NCI-H1694 (cell line): ENCODE measurements at regions not wholly inside any gene's neighbourhood (a gene's known extent, or its start where the extent isn't known, plus 50 kb on each side); places are given as distances from the start of the nearest gene placed in this dataset.

Experiments used
- DNase-seq: peaks from one replicate; lab custom pipeline; 2025; lab: John Stamatoyannopoulos, UW

DNA sequence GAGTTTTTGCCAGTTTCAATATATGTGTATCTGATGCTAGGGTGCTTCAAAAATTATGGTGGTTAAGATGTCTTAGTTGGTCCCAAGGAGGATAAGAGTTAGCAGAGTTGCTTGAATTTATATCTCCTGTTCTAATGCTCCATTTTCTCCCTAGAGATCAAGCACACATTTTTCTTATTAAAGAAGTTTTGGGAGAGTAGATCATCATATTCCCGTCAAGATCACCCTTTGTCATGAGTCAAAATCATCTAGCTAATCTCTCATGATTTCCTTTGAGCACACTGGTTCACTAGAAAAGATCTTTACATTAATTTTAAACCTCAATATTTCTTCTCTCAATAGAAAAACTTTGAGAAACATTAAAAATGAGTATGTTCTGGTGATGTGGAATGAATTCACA, 429.9 kb upstream of the SEMA3A start:
- no peak for DNase-seq

DNA sequence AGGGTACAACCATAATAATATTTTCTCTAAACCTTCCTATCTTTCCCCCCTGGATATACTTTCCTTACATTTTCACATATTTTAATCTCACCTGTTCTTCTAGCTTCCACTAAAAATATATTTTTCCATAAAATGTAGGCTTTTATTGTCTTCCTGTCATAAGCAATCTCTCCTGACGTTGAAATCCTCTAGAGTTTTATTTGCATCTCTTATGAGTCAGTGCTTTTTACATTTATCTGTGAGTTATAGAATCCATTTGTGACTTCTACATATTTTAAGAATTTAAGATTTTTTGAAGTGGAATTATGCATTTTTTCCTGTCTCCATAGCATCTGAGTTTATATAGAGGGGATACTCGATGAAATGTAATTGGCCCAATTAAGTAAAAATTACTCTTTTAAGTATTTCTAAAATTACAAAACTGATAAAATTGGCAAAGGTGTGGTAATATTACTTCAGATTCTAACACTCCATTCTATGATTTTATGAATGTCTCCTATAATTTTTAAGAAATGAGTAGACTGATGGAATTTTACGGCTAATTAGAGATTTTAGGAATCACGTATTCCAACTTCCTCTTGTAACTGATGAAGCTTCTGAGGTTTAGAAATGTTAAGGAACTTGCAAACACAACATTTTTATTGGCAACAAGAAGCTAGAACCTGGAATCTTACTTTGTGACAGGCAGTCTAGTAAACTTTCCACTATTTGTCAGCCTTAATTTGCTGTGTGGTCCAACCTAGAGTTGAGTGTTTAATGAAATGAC, 422.9 kb upstream of the SEMA3A start:
- DNase-seq = no peak

DNA sequence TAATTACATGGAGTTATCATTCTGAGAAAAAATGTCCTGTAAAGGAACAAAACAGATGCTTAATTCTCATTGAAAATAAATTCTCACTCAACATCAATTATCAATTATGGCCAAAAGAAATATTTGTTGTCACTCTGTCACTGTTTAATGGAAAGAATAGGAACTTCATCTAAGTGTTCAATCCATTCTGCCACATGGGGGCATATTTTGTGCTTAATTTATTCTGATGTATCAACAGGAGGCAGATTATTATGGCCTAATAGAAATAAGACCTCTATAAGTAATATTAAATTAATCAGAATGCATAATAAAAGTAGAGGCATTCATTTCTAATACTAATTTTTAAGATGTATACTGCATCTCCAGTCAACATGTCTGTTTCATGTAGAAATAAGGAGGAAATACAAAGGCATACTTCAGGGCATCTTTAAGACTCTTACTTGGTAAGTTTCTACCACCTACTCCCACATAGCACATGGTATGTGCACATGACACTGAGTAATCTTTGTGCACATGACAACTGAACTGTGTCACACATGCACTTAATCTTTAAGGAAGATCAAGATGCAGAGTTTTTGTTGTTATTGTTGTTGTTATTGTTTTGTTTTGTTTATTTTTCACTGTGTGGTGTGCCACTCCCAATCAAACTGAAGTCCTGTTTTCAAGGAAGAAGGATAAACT, 420.4 kb upstream of the SEMA3A start:
- no peak for DNase-seq

DNA sequence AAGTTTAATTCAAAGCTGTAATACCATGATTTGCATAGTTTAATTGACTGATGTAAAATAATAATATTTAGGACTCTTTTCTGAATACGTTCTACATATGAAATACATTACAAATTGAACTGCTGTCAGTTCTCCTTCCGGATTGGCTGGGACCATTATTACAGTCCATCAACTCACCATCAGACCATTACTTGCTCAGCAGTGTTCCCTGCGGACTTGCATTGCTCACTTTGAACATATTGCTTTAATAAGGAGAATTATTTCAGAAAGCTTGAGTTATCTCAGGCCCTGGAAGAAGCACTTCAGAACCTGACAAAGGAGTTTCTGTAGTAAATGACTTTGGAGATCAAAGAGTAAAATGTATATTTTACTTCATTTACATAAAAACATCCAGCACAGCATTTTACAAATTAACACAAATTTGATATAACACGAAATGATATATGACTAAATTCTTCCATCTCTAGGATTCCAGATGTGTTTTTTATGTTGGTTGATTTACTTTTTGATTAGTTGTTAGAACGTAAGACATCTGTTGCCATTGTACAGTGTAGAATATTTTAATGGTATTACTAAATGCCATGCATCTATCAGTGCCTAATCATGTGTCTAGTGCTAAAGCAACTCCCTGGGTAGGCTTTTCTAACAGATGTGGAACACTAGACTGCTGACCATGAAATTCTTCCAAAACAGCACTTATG, 418.5 kb upstream of the SEMA3A start:
- no peak for DNase-seq

DNA sequence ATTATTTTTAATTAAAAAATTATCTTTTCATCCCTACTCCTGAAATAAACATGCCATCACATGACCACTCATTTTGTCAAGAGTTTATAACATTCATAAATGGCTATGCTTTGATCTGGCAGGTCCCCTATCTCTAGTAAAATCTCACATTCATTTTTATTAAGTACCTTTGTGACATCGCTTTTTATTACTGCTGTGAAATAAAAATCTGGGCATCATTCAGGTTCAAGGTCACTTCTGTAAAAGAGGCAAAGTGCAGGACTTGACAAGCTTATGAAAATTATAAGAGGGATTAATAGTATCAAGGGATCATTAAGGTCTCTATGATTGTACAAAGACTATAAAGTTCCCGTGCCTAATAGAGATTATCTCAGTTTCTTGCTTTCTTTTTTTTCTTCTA, 416.8 kb upstream of the SEMA3A start:
- no peak for DNase-seq

DNA sequence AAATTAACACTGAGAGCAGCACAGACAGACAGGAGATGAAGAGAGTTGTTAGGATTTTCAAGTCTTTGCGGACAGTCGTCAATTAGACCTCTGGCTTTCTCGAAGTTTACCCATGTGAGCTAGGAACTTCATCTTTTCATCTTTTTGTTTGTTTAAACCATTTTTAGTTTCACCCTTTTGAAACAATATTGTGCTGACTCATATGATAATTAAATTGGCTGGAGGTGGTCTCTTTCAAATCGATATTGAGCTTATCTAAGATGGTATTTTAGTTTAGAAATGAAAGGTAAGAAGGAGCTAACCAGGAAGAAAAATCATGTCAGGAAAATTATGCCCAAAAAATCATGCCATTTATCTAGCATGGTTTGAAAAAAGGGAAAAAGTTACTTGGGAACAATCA, 415.8 kb upstream of the SEMA3A start:
- DNase-seq = no peak

DNA sequence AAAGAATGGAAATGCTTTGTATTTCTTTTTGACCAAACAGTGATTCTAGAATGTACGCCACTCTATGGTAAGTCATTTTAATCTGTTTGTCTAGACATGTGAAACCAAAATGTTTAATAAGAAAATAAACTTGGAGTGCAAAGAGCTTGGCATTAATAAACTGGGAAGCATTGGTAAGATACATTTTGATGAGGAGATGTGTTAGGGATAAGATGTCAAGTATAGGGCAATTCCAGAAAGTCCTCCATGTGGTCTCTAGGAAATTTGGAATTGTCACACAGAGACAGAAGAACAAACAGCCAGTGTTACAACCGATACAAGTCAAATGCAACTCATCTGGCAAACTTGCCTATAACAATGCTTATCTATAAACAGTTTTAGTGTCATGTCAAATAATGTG, 410.7 kb upstream of the SEMA3A start:
- DNase-seq = no peak

DNA sequence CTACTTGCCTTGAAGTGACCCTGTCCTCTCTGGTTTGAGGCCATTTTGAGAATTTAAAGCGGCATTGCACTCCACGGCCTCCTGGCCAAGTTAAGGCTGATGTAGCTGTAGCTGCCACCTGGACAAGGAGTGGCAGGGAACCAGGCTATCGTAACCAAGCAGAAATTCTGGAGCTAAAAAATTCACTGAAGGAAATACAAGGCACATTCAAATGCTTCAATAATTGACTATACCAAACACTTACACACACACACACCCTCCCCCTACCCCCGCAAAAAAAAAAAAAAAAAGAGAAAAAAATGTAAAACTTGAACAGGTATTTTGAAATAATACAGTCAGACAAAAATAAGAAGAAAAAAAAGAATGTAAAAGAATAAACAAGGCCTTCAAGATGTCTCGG, 409.0 kb upstream of the SEMA3A start:
- DNase-seq = no peak

DNA sequence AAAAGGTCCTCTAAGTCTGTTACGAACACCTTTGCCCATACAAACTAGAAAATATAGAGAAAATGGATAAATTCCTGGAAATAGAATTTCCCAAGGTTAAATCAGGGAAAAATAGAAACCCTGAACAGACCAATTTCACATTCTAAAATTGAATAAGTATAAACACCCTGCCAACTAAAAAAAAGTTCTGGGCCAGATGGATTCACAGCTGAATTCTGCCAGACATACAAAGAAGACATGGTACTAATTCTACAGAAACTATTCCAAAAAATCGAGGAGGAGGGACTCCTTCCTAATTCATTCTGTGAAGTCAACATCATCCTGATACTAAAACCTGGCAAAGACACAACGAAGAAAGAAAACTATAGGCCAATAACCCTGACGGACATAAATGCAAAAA, 400.4 kb upstream of the SEMA3A start:
- DNase-seq = no peak

DNA sequence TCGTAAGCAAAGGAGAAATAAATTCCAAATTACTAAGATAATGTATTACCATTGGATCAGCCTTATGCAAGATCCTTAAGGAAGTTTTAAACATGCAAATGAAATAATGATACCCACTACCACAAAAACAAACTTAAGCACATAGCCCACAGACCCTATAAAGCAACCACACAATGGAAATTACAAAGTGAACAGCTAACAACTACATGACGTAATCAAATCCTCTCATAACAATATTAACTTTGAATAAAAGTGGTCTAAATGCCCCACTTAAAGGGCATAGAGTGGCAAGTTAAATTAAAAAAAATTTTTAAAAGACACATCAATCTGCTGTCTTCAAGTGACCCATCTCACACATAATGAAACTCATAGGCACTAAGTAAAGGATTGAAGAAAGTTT, 397.3 kb upstream of the SEMA3A start:
- DNase-seq = no peak

DNA sequence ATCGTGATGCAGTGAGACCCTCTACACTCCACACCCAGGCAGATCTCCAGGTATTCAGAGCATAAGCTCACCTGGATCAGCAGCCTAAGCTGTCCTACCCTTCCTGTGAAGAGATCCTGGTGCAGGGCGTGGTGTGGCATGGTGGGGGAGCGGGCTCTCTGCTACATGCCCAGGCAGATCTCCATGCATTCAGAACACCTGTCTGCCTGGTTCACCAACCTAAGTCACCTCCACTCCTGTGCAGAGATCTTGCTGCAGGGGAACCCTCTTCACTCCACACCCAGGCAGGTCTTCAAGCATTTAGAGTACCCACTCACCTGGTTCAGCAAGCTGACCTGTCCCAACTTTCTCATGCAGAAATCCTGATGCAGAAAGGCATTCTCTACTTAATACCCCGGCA, 394.4 kb upstream of the SEMA3A start:
- DNase-seq = no peak

DNA sequence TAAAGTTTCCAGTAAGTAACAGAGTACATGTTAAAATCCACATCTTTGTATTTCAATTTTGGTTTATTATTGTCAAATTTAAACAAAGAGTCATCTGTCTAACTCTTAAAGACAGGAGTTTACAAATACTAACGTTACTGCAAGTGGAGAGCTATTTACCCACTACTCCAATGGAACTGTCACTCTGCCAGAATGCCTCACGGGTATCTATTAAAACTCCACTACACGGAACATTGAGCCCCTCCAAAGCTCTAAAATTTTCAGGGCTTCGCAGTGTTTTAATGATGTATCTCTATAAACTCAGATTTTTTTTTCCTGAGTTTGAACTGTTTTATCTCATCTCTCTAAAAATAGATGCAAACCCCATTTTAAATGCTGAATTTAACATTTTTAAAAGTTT, 388.7 kb upstream of the SEMA3A start:
- no peak for DNase-seq

DNA sequence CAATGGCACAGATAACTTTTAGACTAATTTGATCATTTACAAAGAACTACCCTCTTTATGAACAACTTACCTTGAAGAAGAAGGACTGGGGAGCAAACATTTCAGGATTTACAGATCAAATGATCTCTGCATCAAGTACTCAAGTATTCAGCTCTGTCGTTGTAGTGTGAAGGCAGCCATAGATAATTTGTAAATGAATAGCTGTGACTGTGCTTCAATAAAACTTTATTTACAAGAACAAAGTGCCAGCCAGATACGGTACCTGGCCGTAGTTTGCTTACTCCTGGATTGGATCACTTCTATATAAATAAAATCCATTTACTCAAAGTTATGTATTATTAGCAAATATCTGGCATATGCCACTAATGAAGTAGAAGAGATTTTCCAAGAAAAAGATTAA, 388.2 kb upstream of the SEMA3A start:
- DNase-seq = no peak

DNA sequence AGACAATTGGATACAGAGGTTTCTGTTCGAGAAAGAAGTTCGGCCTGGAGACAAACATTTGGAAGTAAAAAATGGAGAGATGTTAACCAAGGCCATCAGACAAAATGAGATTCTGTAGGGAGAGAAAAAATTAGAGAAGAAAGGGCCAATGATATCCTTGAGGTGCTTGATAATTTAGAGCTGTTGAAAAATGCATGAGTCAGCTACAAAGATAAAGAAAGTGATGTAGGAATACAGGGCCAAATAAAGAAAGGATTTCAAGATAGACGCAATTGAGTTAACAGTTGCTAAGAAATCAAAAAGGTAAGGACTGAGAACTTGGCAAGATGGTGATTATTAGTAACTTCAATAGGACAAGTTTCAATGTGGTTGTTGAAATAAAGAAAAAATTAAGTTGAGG, 384.2 kb upstream of the SEMA3A start:
- no peak for DNase-seq

DNA sequence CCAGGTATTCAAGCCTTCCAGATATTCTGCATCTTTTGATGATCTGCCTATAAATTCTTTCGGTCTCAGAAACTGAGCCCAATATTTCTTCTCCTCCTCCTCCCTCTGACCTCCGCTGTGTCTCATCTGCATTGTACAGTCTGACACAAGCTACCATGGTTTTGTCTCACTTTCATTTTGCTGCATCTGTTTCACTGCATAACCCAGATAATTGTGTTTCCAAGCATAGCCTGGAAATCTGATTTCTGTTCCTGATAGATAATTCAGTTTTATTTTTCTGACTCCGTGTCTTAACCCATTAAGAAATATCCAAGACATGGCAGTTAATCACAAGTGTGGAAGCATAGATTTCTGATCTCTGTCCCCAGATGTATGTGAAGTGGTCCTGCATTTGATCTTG, 374.2 kb upstream of the SEMA3A start:
- DNase-seq = no peak

DNA sequence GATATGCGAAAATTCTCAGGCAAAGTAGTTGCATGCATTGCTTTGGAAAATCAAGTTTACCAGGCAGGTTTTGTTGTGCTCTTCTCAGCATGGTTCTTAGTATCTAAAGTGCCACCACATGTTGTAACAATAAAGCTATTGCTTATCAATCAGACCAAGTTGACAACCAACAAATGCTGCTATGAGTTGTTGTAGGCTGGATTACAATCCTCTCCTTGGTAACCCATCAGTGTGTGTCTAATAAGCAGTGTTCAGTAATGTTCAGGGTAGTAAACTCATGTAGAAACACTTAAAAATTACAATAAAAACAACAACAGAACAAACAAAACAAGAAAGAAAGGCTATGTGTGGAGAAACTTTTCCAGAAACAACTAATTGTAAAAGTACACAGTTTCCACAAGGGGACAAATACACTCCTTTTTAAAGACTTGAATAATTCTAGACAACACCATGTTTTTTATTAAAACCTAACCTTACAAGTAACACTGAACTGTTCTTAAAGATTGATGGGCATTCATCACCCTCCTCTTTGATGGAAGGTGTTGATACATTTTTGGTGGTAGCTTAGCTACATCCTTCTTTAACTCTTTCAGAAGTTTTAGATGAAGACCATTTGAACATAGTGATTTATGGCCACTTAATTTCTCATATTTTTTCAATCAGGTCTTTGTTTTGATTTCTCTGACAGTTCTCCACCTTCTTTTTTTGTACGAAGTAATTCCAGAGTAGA, 370.9 kb upstream of the SEMA3A start:
- DNase-seq = no peak

DNA sequence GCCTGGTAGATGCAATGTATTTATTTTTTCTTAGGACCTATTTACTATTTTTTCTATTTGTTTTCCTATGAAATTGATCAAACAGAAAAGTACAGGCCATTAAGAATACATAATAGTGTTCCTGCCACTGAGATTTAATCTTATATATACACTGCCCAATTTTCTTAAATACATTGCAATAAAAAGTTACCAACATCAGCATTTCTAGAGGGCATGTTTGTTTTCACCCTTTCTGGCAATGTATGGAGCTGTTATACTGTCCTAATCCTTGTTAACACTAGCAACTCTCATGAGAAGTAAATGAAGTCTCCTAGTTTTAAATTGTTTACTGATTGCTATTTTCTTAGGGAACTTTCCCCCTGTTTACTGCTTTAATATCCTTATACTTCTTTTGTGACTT, 359.1 kb upstream of the SEMA3A start:
- DNase-seq = no peak

DNA sequence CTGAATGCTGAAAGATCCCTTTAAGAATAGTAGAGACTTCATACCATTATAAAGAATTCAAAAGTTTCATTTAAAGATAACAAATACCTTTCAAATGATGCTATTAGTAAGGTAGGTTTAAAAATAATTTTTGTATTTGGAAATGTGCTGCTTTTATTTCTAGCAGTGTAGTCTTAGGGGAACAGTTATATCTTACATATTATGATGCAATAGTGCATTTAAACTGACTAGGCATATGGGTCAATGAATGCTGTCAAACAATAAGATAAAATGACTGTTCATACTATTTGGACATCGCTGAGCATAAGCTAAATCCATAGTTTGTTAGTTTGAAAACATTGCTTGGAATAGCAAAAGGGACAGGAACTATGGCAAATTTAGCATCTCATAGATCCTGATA, 354.8 kb upstream of the SEMA3A start:
- no peak for DNase-seq

DNA sequence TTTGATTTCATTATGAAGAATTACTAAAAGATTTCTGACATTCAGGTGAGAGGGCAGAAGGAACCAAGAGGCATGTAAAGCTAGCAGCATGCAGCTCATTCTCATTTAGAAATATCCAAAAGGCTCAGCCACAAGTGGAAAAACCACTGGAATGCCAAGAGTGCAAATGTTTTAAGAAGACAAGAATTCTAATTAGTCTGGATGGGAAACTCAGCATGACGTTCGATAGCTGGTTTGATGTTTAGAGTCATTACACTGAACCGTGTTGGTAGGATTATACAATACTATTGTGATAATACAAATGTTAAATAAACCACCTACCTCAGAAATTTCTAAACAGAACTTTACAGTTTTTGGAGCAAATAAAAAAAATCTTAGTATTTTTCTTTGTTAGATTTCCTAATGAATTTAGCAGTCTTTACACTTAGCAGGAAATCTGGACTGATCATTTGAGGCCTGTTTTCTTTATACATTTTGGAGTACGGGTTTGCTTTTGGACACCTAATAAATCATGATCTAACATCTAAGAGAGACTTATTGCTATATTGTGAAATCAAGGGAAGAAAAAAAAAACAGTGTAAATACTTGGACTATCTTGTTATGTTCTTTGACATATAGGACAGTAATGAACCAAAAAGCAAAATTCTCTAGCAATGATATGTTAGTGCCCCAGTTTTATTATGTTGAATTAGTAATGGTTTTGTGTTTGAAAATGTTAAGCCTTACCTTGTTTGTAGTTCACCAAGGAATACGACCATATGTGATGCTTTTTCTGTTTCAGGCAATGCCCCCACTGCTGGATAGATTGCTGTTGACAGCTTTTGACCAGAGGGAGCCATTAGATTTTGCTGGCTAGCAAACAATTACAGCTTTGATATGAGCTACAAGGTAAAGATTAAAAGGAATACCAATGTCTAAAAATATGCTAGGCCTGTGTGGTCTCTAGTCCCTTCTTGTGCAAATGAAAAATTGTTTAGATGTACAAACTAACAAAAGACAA, 354.1 kb upstream of the SEMA3A start:
- DNase-seq = no peak

DNA sequence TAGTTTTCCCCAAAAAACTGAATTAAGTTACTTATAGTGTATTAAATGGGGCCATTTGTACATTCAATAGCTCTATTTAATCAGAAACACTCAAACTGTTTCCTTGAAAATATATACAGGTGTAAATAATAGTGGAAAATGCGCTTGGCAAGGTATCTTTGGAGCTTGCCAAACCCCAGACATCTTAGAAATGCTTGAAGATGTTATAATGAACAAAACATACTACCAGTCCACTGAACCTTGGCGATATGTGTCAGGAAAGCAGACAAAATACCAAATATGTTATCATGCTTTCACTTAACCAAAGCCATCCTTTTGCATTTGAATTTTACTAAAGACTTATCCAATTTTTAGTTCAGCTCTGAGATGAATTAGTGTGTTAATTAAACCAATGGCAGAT, 352.7 kb upstream of the SEMA3A start:
- DNase-seq = no peak

DNA sequence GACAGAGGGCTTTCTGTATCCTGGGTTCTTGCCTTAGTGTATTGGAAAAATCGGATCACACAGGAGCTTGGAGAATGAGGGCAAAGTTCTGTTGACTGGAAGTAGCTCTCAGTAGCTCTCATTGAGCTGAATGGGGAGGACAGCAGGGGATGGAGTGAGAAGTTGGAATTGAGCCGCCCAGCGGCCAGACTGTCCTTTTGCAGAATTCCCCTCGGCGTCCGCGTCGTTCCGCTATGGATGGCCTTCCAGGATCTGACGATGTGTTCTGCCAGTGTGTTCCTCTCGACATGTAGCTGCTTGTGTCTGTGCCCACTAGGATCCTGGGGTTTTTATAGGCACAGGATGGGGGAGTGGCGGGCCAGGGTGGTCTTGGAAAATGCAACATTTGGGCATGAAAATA, 351.8 kb upstream of the SEMA3A start:
- no peak for DNase-seq
